SK-N-SH (cell line): ENCODE measurements at regions not wholly inside any gene's neighbourhood (a gene's known extent, or its start where the extent isn't known, plus 50 kb on each side); places are given as distances from the start of the nearest gene placed in this dataset.

Source experiments
- small RNA-seq, 7 experiments: library from RNA; depleted of rRNA; stranded (forward); fragments of <200 nt; gene quantifications; one replicate each; pipeline ENCODE3, GENCODE V24; 2012

Small RNA genes lying in the stretch of these regions (small RNA-seq; reads per million reads assigned to genes)
- gene AL390123.1 (0 reads per million in 7 experiments), gene RNA5SP326 (0 to 1.3 (median 0) reads per million in 7 experiments), gene RNU5B-6P (0 to 0.52 (median 0) reads per million in 7 experiments), gene RNU6-839P (0 reads per million in 7 experiments)
